ENCODE measurements at regions not wholly inside any gene's neighbourhood (a gene's known extent, or its start where the extent isn't known, plus 50 kb on each side); places are given as distances from the start of the nearest gene placed in this dataset.

DNA sequence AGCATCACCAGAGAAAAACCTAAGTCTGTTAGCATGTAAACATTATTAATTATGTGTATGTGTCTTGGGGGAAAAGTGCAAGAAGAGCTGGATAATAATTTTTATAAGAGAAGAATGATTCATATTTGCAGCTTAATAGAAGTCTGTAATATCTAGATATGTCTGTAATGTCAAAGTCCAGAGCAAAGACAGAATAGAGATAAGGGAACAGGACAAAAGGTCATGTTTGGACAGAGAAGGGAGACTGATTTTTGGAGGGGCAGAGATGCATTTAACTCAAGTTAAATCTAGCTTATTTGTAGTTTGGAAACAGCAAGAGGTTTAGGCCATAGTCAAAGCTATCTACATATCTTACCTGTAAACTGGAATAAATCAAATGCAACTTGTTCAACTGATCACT lies 61.2 kb downstream of the MAGED1 start:
- DNase-seq (ENCODE audit: low spot score) = no peak

DNA sequence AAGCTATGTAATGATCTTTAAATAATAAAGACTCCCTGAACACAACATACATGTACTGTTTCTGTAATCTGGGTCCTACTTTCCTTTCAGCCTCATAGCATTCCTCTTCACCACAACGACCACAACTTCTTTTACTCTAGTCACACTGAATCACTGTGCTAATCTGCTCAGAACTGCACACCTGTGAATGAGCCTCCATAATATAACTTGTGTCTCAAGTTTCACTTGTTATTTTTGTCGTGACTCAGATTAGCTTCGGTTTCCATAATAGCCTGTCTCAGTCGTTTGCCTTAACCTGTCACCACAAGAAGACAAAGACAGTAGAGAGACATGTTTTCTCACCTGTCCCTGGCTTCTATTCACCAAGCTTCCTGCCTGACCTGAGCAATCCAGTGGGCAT lies 61.8 kb downstream of the MAGED1 start:
- DNase-seq (ENCODE audit: low spot score) = peak; percentile 3

DNA sequence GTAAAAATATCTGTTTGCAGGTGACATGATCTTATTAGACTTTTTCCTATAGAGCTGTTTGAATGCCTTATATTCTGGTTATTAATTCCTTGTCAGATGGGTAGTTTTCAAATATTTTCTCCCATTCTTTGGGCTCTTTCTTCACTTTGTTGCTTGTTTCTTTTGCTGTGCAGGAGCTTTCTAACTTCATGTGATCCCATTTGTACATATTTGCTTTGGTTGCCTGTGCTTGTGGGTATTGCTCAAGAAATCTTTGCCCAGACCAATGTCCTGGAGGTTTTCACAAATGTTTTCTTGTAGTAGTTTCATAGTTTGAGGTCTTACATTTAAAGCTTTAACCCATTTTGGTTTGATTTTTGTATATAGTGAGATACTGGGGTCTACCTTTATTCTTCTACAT lies 63.0 kb downstream of the MAGED1 start:
- no peak for DNase-seq (ENCODE audit: low spot score)

DNA sequence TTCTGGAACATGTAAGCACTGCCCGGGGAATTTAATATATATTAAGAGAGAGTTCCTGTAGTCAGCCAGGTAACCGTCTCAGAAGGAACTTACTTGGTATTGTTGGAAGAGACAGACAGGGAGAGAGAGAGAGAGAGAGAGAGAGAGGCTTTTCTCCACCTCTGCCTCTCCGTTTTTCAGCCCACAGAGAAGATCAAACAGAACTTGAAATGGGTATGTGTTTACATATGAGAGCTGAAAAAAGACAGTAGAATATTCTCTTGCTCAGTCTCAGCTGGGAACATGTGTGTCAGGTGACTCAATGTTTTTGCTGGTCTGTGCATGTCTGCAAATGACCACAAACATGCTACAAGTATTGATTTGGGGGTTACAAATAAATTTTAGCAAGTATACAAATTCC lies 81.9 kb downstream of the MAGED1 start:
- no peak for DNase-seq (ENCODE audit: low spot score)

DNA sequence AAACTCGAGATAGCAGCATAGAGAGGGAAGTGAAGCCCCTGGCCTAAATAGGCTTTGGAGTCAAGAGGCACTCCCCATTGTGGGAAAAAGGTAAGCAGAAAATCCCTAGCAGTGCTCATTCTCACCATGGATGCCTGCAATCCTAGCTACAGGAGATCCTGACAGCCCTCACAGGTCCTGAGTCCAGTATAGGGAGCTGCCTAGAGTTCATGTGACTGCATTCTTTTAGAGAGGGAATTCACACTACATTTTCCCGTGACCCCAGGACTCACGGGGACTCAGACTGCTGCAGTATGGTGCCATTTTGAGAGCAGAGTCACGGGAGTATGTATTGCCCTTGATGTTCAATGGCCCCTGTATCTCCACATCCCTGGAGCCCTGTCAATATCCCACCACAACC lies 82.4 kb downstream of the MAGED1 start:
- DNase-seq (ENCODE audit: low spot score) = no peak

DNA sequence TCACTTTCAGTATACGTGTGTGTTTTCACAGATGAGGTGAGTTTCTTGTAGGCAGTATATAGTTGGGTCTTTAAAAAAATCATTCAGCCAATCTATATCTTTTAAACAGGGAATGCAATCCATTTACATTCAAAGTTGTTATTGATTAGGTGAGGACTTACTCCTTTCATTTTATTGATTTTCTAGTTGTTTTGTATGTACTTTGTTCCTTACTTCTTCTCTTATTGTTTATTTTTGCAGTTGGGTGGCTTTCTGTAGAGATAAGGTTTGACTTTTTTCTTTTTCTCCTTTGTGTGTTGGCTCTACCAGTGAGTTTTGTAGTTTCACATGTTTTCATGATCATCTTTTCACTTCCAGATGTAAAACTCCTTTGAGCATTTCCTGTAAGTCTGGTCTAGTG lies 83.1 kb downstream of the MAGED1 start:
- DNase-seq (ENCODE audit: low spot score) = no peak
